WTC11 (cell line): ENCODE measurements at regions not wholly inside any gene's neighbourhood (a gene's known extent, or its start where the extent isn't known, plus 50 kb on each side); places are given as distances from the start of the nearest gene placed in this dataset.

Experiments used
- ATAC-seq: fragments of 200-7000 bp; cut with Tn5 transposase; 2 replicates; pipeline ENCODE4 v1.10.0; 2021; ENCODE audit warnings: mild to moderate bottlenecking, moderate library complexity
- CTCF ChIA-PET: fragments of 300-600 bp; sonication (Branson Sonifier 250); formaldehyde crosslinking; loops from one replicate; lab custom pipeline; 2021; ENCODE audit warnings: antibody characterized with exemption; lab: Charles Lee
- POLR2A ChIA-PET: fragments of 350-600 bp; sonication (Branson Sonifier 250); formaldehyde crosslinking; loops from one replicate; lab custom pipeline; 2021; ENCODE audit warnings: antibody characterized with exemption; lab: Charles Lee
- DNase-seq: peaks from one replicate; pipeline ENCODE4 v3.0.0; 2021; ENCODE audit warnings: low spot score
- H3K27ac Mint-ChIP-seq: 2 replicates; pipeline ENCODE4 v1.8.0; 2021; ENCODE audit warnings: mixed read lengths
- H3K27me3 Mint-ChIP-seq: 2 replicates; pipeline ENCODE4 v1.8.0; 2021; ENCODE audit warnings: low read depth, mild to moderate bottlenecking, moderate library complexity, mixed read lengths
- H3K36me3 Mint-ChIP-seq: 2 replicates; pipeline ENCODE4 v1.8.0; 2021; ENCODE audit warnings: mixed read lengths
- H3K4me1 Mint-ChIP-seq: 2 replicates; pipeline ENCODE4 v1.8.0; 2022; ENCODE audit warnings: mixed read lengths
- H3K4me3 Mint-ChIP-seq: 2 replicates; pipeline ENCODE4 v1.8.0; 2021; ENCODE audit warnings: mild to moderate bottlenecking, moderate library complexity, mixed read lengths
- H3K9me3 Mint-ChIP-seq: 2 replicates; pipeline ENCODE4 v1.8.0; 2021; ENCODE audit warnings: mixed read lengths
- GABPB1 ChIP-seq: sonication (generic); formaldehyde crosslinking; IDR thresholded peaks from 2 replicates; pipeline ENCODE4 v1.8.1; 2023; ENCODE audit warnings: mild to moderate bottlenecking, missing genetic modification reagents
- NFE2L1 ChIP-seq: sonication (generic); formaldehyde crosslinking; IDR thresholded peaks from 2 replicates; pipeline ENCODE4 v1.8.1; 2023; ENCODE audit warnings: missing genetic modification reagents
- NR1H2 ChIP-seq: sonication (generic); formaldehyde crosslinking; IDR thresholded peaks from 2 replicates; pipeline ENCODE4 v1.9.0; 2021; ENCODE audit warnings: mild to moderate bottlenecking, moderate library complexity, missing genetic modification reagents
- SMAD3 ChIP-seq: sonication (generic); formaldehyde crosslinking; IDR thresholded peaks from 2 replicates; pipeline ENCODE4 v1.8.0; 2022; ENCODE audit warnings: missing genetic modification reagents, mild to moderate bottlenecking, borderline replicate concordance
- TEAD1 ChIP-seq: sonication (generic); formaldehyde crosslinking; IDR thresholded peaks from 2 replicates; pipeline ENCODE4 v1.8.0; 2022; ENCODE audit warnings: mild to moderate bottlenecking, missing genetic modification reagents
- TP53 ChIP-seq: sonication (generic); formaldehyde crosslinking; IDR thresholded peaks from 2 replicates; pipeline ENCODE4 v1.8.1; 2023; ENCODE audit warnings: mild to moderate bottlenecking, missing genetic modification reagents
- ZNF219 ChIP-seq: sonication (generic); formaldehyde crosslinking; IDR thresholded peaks from 2 replicates; pipeline ENCODE4 v1.8.0; 2023; ENCODE audit warnings: missing genetic modification reagents, mild to moderate bottlenecking, borderline replicate concordance
- TF ChIP-seq, protein P1 (sequence below): sonication (generic); formaldehyde crosslinking; IDR thresholded peaks from 2 replicates; pipeline ENCODE4 v1.8.0; 2023; ENCODE audit warnings: missing genetic modification reagents
- TF ChIP-seq, protein P2 (sequence below): sonication (generic); formaldehyde crosslinking; IDR thresholded peaks from 2 replicates; pipeline ENCODE4 v1.8.1; 2023; ENCODE audit warnings: mild to moderate bottlenecking, missing genetic modification reagents
- TF ChIP-seq, protein P3 (sequence below): sonication (generic); formaldehyde crosslinking; IDR thresholded peaks from 2 replicates; pipeline ENCODE4 v1.8.1; 2023; ENCODE audit warnings: mild to moderate bottlenecking, missing genetic modification reagents, moderate library complexity
- TF ChIP-seq, protein P4 (sequence below): sonication (generic); formaldehyde crosslinking; IDR thresholded peaks from 2 replicates; pipeline ENCODE4 v1.8.1; 2022; ENCODE audit warnings: mild to moderate bottlenecking, missing genetic modification reagents, moderate library complexity, borderline replicate concordance
- TF ChIP-seq, protein P5 (sequence below): fragments of 250-450 bp; sonication (Bioruptor Pico); IDR thresholded peaks from 2 replicates; pipeline ENCODE4 v1.9.0; 2021; ENCODE audit warnings: mild to moderate bottlenecking, borderline replicate concordance
- TF ChIP-seq, protein P6 (sequence below): sonication (generic); formaldehyde crosslinking; IDR thresholded peaks from 2 replicates; pipeline ENCODE4 v1.8.1; 2022; ENCODE audit warnings: low read depth, mild to moderate bottlenecking, moderate library complexity, missing genetic modification reagents, borderline replicate concordance
- TF ChIP-seq, protein P7 (sequence below): sonication (generic); formaldehyde crosslinking; IDR thresholded peaks from 2 replicates; pipeline ENCODE4 v1.8.1; 2022; ENCODE audit warnings: low read depth, missing genetic modification reagents, borderline replicate concordance
- TF ChIP-seq, protein P8 (sequence below): sonication (generic); formaldehyde crosslinking; IDR thresholded peaks from 2 replicates; pipeline ENCODE4 v1.8.1; 2022; ENCODE audit warnings: missing genetic modification reagents, borderline replicate concordance

DNA sequence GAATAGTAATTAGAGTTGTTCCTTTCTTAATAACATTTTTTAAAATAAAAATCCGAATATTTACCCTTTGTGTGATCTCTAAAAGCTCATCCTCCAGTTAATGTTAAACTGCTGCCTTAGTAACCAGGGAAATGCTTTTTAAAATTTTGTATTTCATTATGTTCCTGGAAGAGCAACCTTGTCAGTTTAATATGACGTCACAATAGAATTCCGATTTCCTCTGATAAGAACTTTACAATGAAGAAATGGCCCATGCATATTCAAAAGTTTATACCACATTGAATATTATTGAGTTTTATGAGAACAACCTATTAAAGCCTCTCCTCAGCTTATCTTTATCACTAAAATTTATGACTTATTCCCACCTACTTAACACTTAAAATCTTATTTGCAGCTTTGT lies 1566.6 kb downstream of the EFNB2 start:
- TF ChIP-seq, protein P1, sequence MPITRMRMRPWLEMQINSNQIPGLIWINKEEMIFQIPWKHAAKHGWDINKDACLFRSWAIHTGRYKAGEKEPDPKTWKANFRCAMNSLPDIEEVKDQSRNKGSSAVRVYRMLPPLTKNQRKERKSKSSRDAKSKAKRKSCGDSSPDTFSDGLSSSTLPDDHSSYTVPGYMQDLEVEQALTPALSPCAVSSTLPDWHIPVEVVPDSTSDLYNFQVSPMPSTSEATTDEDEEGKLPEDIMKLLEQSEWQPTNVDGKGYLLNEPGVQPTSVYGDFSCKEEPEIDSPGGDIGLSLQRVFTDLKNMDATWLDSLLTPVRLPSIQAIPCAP: no peak
- TF ChIP-seq, protein P2, sequence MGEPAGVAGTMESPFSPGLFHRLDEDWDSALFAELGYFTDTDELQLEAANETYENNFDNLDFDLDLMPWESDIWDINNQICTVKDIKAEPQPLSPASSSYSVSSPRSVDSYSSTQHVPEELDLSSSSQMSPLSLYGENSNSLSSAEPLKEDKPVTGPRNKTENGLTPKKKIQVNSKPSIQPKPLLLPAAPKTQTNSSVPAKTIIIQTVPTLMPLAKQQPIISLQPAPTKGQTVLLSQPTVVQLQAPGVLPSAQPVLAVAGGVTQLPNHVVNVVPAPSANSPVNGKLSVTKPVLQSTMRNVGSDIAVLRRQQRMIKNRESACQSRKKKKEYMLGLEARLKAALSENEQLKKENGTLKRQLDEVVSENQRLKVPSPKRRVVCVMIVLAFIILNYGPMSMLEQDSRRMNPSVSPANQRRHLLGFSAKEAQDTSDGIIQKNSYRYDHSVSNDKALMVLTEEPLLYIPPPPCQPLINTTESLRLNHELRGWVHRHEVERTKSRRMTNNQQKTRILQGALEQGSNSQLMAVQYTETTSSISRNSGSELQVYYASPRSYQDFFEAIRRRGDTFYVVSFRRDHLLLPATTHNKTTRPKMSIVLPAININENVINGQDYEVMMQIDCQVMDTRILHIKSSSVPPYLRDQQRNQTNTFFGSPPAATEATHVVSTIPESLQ (CRISPR knock-in tag): no peak
- TF ChIP-seq, protein P3, sequence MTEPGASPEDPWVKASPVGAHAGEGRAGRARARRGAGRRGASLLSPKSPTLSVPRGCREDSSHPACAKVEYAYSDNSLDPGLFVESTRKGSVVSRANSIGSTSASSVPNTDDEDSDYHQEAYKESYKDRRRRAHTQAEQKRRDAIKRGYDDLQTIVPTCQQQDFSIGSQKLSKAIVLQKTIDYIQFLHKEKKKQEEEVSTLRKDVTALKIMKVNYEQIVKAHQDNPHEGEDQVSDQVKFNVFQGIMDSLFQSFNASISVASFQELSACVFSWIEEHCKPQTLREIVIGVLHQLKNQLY (CRISPR knock-in tag): no peak
- no peak for TF ChIP-seq GABPB1
- TF ChIP-seq, protein P4, sequence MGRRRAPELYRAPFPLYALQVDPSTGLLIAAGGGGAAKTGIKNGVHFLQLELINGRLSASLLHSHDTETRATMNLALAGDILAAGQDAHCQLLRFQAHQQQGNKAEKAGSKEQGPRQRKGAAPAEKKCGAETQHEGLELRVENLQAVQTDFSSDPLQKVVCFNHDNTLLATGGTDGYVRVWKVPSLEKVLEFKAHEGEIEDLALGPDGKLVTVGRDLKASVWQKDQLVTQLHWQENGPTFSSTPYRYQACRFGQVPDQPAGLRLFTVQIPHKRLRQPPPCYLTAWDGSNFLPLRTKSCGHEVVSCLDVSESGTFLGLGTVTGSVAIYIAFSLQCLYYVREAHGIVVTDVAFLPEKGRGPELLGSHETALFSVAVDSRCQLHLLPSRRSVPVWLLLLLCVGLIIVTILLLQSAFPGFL (CRISPR knock-in tag): no peak
- no peak for TF ChIP-seq TP53 (CRISPR knock-in tag)
- TF ChIP-seq, protein P5, sequence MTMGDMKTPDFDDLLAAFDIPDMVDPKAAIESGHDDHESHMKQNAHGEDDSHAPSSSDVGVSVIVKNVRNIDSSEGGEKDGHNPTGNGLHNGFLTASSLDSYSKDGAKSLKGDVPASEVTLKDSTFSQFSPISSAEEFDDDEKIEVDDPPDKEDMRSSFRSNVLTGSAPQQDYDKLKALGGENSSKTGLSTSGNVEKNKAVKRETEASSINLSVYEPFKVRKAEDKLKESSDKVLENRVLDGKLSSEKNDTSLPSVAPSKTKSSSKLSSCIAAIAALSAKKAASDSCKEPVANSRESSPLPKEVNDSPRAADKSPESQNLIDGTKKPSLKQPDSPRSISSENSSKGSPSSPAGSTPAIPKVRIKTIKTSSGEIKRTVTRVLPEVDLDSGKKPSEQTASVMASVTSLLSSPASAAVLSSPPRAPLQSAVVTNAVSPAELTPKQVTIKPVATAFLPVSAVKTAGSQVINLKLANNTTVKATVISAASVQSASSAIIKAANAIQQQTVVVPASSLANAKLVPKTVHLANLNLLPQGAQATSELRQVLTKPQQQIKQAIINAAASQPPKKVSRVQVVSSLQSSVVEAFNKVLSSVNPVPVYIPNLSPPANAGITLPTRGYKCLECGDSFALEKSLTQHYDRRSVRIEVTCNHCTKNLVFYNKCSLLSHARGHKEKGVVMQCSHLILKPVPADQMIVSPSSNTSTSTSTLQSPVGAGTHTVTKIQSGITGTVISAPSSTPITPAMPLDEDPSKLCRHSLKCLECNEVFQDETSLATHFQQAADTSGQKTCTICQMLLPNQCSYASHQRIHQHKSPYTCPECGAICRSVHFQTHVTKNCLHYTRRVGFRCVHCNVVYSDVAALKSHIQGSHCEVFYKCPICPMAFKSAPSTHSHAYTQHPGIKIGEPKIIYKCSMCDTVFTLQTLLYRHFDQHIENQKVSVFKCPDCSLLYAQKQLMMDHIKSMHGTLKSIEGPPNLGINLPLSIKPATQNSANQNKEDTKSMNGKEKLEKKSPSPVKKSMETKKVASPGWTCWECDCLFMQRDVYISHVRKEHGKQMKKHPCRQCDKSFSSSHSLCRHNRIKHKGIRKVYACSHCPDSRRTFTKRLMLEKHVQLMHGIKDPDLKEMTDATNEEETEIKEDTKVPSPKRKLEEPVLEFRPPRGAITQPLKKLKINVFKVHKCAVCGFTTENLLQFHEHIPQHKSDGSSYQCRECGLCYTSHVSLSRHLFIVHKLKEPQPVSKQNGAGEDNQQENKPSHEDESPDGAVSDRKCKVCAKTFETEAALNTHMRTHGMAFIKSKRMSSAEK (CRISPR knock-in tag): no peak
- TF ChIP-seq NR1H2 (CRISPR knock-in tag): no peak
- TF ChIP-seq SMAD3 (CRISPR knock-in tag): no peak
- TF ChIP-seq, protein P6, sequence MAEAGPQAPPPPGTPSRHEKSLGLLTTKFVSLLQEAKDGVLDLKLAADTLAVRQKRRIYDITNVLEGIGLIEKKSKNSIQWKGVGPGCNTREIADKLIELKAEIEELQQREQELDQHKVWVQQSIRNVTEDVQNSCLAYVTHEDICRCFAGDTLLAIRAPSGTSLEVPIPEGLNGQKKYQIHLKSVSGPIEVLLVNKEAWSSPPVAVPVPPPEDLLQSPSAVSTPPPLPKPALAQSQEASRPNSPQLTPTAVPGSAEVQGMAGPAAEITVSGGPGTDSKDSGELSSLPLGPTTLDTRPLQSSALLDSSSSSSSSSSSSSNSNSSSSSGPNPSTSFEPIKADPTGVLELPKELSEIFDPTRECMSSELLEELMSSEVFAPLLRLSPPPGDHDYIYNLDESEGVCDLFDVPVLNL (CRISPR knock-in tag): no peak
- TF ChIP-seq, protein P7, sequence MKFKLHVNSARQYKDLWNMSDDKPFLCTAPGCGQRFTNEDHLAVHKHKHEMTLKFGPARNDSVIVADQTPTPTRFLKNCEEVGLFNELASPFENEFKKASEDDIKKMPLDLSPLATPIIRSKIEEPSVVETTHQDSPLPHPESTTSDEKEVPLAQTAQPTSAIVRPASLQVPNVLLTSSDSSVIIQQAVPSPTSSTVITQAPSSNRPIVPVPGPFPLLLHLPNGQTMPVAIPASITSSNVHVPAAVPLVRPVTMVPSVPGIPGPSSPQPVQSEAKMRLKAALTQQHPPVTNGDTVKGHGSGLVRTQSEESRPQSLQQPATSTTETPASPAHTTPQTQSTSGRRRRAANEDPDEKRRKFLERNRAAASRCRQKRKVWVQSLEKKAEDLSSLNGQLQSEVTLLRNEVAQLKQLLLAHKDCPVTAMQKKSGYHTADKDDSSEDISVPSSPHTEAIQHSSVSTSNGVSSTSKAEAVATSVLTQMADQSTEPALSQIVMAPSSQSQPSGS (CRISPR knock-in tag): no peak
- no peak for TF ChIP-seq ZNF219 (CRISPR knock-in tag)
- TF ChIP-seq NFE2L1 (CRISPR knock-in tag): no peak
- TF ChIP-seq, protein P8, sequence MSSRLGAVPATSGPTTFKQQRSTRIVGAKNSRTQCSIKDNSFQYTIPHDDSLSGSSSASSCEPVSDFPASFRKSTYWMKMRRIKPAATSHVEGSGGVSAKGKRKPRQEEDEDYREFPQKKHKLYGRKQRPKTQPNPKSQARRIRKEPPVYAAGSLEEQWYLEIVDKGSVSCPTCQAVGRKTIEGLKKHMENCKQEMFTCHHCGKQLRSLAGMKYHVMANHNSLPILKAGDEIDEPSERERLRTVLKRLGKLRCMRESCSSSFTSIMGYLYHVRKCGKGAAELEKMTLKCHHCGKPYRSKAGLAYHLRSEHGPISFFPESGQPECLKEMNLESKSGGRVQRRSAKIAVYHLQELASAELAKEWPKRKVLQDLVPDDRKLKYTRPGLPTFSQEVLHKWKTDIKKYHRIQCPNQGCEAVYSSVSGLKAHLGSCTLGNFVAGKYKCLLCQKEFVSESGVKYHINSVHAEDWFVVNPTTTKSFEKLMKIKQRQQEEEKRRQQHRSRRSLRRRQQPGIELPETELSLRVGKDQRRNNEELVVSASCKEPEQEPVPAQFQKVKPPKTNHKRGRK: no peak
- TF ChIP-seq TEAD1 (CRISPR knock-in tag): no peak
- Mint-ChIP-seq H3K4me1 (no peaks in the 10 kb centered on the region), H3K9me3 (no peaks in the 10 kb centered on the region), H3K27ac (no peak overlapping the region), H3K27me3 (no peaks in the 10 kb centered on the region), H3K36me3 (no peaks in the 10 kb centered on the region), H3K4me3 (no peak overlapping the region)
- POLR2A ChIA-PET: no interaction called here
- CTCF ChIA-PET: no interaction called here
- no peak for DNase-seq
- no peak for ATAC-seq
